H9 (cell line): ENCODE measurements at regions not wholly inside any gene's neighbourhood (a gene's known extent, or its start where the extent isn't known, plus 50 kb on each side); places are given as distances from the start of the nearest gene placed in this dataset.

ENCODE experiments used
- DNase-seq: peaks from one replicate; pipeline ENCODE4 v3.0.0-alpha.2; 2017
- H2AFZ ChIP-seq: one replicate; pipeline ENCODE4 v1.6.1; 2013; ENCODE audit warnings: mild to moderate bottlenecking, low read length, control low read depth, moderate library complexity
- H2AK5ac ChIP-seq: 2 replicates; pipeline ENCODE4 v1.6.1; 2013; ENCODE audit warnings: low read length, control low read depth, mixed read lengths; ENCODE audit not compliant: insufficient read length
- H2BK120ac ChIP-seq: one replicate; pipeline ENCODE4 v1.6.1; 2013; ENCODE audit warnings: low read depth, mild to moderate bottlenecking, low read length, control low read depth, inconsistent platforms; ENCODE audit not compliant: poor library complexity, severe bottlenecking
- H2BK12ac ChIP-seq: 2 replicates; pipeline ENCODE4 v1.6.1; 2013; ENCODE audit warnings: low read length, control low read depth, mixed read lengths, low read depth; ENCODE audit not compliant: insufficient read length
- H2BK15ac ChIP-seq: 2 replicates; pipeline ENCODE4 v1.6.1; 2013; ENCODE audit warnings: low read depth, low read length, control low read depth
- H2BK20ac ChIP-seq: one replicate; pipeline ENCODE4 v1.6.1; 2013; ENCODE audit warnings: low read depth, mild to moderate bottlenecking, low read length, control low read depth, inconsistent platforms; ENCODE audit not compliant: poor library complexity, severe bottlenecking
- H2BK5ac ChIP-seq: 2 replicates; pipeline ENCODE4 v1.6.1; 2013; ENCODE audit warnings: low read length, control low read depth, mixed read lengths; ENCODE audit not compliant: insufficient read length
- H3K14ac ChIP-seq: 2 replicates; pipeline ENCODE4 v1.6.1; 2013; ENCODE audit warnings: low read length, control low read depth; ENCODE audit not compliant: insufficient read depth
- H3K18ac ChIP-seq: 2 replicates; pipeline ENCODE4 v1.6.1; 2013; ENCODE audit warnings: low read depth, mild to moderate bottlenecking, mixed read lengths, low read length, control low read depth; ENCODE audit not compliant: insufficient read length
- H3K23ac ChIP-seq: 2 replicates; pipeline ENCODE4 v1.6.1; 2013; ENCODE audit warnings: low read length, control low read depth, mixed read lengths, low read depth; ENCODE audit not compliant: insufficient read length
- H3K23me2 ChIP-seq: 2 replicates; pipeline ENCODE4 v1.6.1; 2013; ENCODE audit warnings: low read depth, mild to moderate bottlenecking, mixed read lengths, low read length, control low read depth; ENCODE audit not compliant: insufficient read length, poor library complexity, severe bottlenecking
- H3K27ac ChIP-seq: 2 replicates; pipeline ENCODE4 v1.5.1; 2013; ENCODE audit warnings: low read length, control low read depth, mixed read lengths, low read depth; ENCODE audit not compliant: insufficient read length
- H3K27me3 ChIP-seq: 2 replicates; pipeline ENCODE4 v1.6.1; 2013; ENCODE audit warnings: low read length, control low read depth, inconsistent platforms; ENCODE audit not compliant: insufficient read depth
- H3K4ac ChIP-seq: 2 replicates; pipeline ENCODE4 v1.6.1; 2013; ENCODE audit warnings: low read depth, mild to moderate bottlenecking, control low read depth, inconsistent platforms, low read length, moderate library complexity
- H3K4me1 ChIP-seq: 2 replicates; pipeline ENCODE4 v1.6.1; 2013; ENCODE audit warnings: low read length, control low read depth, inconsistent platforms; ENCODE audit not compliant: insufficient read depth
- H3K4me2 ChIP-seq: 2 replicates; pipeline ENCODE4 v1.6.1; 2013; ENCODE audit warnings: low read length, control low read depth, mixed read lengths; ENCODE audit not compliant: insufficient read length, insufficient read depth
- H3K56ac ChIP-seq: 2 replicates; pipeline ENCODE4 v1.6.1; 2013; ENCODE audit warnings: low read depth, mild to moderate bottlenecking, mixed read lengths, low read length, control low read depth; ENCODE audit not compliant: insufficient read length
- H3K79me1 ChIP-seq: 2 replicates; pipeline ENCODE4 v1.6.1; 2013; ENCODE audit warnings: low read depth, mild to moderate bottlenecking, moderate library complexity, low read length, control low read depth, inconsistent platforms; ENCODE audit not compliant: insufficient read depth, poor library complexity, severe bottlenecking
- H3K79me2 ChIP-seq: 2 replicates; pipeline ENCODE4 v1.6.1; 2013; ENCODE audit warnings: low read length, control low read depth, inconsistent platforms; ENCODE audit not compliant: insufficient read depth
- H3K9ac ChIP-seq: 2 replicates; pipeline ENCODE4 v1.6.1; 2013; ENCODE audit warnings: low read length, control low read depth, mixed read lengths; ENCODE audit not compliant: insufficient read length; ENCODE audit errors: extremely low read depth
- H3K9me3 ChIP-seq: one replicate; pipeline ENCODE4 v1.6.1; 2013; ENCODE audit warnings: low read depth, low read length, inconsistent platforms; ENCODE audit not compliant: control insufficient read depth
- H3T11ph ChIP-seq: one replicate; pipeline ENCODE4 v1.6.1; 2013; ENCODE audit warnings: mild to moderate bottlenecking, low read length, control low read depth, inconsistent platforms
- H4K20me1 ChIP-seq: one replicate; pipeline ENCODE4 v1.6.1; 2013; ENCODE audit not compliant: control insufficient read depth, insufficient read length, insufficient read depth
- H4K5ac ChIP-seq: 2 replicates; pipeline ENCODE4 v1.6.1; 2013; ENCODE audit warnings: low read depth, mild to moderate bottlenecking, mixed read lengths, low read length, control low read depth; ENCODE audit not compliant: insufficient read length
- H4K8ac ChIP-seq: replicated peaks from 2 replicates; pipeline ENCODE4 v1.6.1; 2013; ENCODE audit warnings: low read length, control low read depth, mixed read lengths, low read depth; ENCODE audit not compliant: insufficient read length
- H4K91ac ChIP-seq: 2 replicates; pipeline ENCODE4 v1.6.1; 2013; ENCODE audit warnings: low read depth, mild to moderate bottlenecking, moderate library complexity, mixed read lengths, low read length, control low read depth; ENCODE audit not compliant: insufficient read length
- H3K27ac Mint-ChIP-seq, 3 experiments: 2 replicates in 2 of 3; 3 replicates in 1 of 3; pipeline ENCODE4 v1.8.0; 2020 to 2021; ENCODE audit warnings: mixed read lengths in 3 of 3, mild to moderate bottlenecking in 1 of 3, moderate library complexity in 1 of 3
- H3K27me3 Mint-ChIP-seq: 2 replicates; pipeline ENCODE4 v1.8.0; 2021; ENCODE audit warnings: low read depth, mild to moderate bottlenecking, moderate library complexity, mixed read lengths
- H3K36me3 Mint-ChIP-seq, 3 experiments: 2 replicates in 2 of 3; 3 replicates in 1 of 3; pipeline ENCODE4 v1.8.0; 2020 to 2021; ENCODE audit warnings: low read depth in 3 of 3, mixed read lengths in 3 of 3; ENCODE audit not compliant: insufficient read depth in 1 of 3
- H3K4me1 Mint-ChIP-seq, 2 experiments: 2 replicates each; pipeline ENCODE4 v1.8.0; 2020; ENCODE audit warnings: mixed read lengths in 2 of 2
- H3K4me3 Mint-ChIP-seq, 2 experiments: 2 replicates in 1 of 2; 3 replicates in 1 of 2; pipeline ENCODE4 v1.8.0; 2020 to 2021; ENCODE audit warnings: mild to moderate bottlenecking in 2 of 2, mixed read lengths in 2 of 2, moderate library complexity in 1 of 2
- H3K9me3 Mint-ChIP-seq, 2 experiments: 2 replicates in 1 of 2; 3 replicates in 1 of 2; pipeline ENCODE4 v1.8.0; 2020; ENCODE audit warnings: mild to moderate bottlenecking in 2 of 2, mixed read lengths in 2 of 2, moderate library complexity in 1 of 2
- CTCF ChIP-seq: fragments of 200-600 bp; sonication (generic); conservative IDR thresholded peaks from 3 replicates; pipeline ENCODE4 v1.8.0; 2021; ENCODE audit warnings: antibody characterized with exemption, mild to moderate bottlenecking
- WGBS: extraction: QIAGEN DNeasy Blood & Tissue Kit; methylation state at CpG from one replicate; pipeline ENCODE4 v1.1.7; 2013; ENCODE audit warnings: missing lambda C conversion rate, low lambda C conversion rate, mixed read lengths; ENCODE audit not compliant: insufficient read length; ENCODE audit errors: extremely low coverage; 5-methylcytosine and 5-hydroxymethylcytosine counted together

- H3K79me1 ChIP-seq, result no peaks in the 10 kb centered on the region
- no peak for DNase-seq
- H4K5ac ChIP-seq, result no peak overlapping the region
- H4K8ac ChIP-seq, result no peak overlapping the region
- H2BK15ac ChIP-seq, result no peak overlapping the region
- no peak overlapping the region for H2AK5ac ChIP-seq
- no peaks in the 10 kb centered on the region for H3K79me2 ChIP-seq
- H3K23ac ChIP-seq, result no peak overlapping the region
- WGBS, result no CpG with 5 or more reads among the region's 4 CpGs
- Mint-ChIP-seq H3K27ac (peak overlapping the region in 1 of 3 experiments; percentile 88; a peak in 1 of 7 replicates), H3K27me3 (no peaks in the 10 kb centered on the region), H3K4me1 (peaks cover 2 to 4% of the 10 kb centered on the region in 2 experiments; a peak in 1 of 4 replicates), H3K4me3 (no peak overlapping the region), H3K9me3 (no peaks in the 10 kb centered on the region; a peak in 2 of 5 replicates), H3K36me3 (peaks cover 0 to 2% (median 0%) of the 10 kb centered on the region in 3 experiments; a peak in 2 of 7 replicates)
- H2BK120ac ChIP-seq, result no peak overlapping the region
- no peak overlapping the region for H3K4me2 ChIP-seq
- no peaks in the 10 kb centered on the region for H3K27me3 ChIP-seq
- no peaks in the 10 kb centered on the region for H3K9me3 ChIP-seq
- H4K20me1 ChIP-seq, result no peaks in the 10 kb centered on the region
- no peak overlapping the region; the same call in 1 of the 2 replicates for H3K14ac ChIP-seq
- no peak overlapping the region for H2BK12ac ChIP-seq
- no peak overlapping the region for H3K18ac ChIP-seq
- H3K56ac ChIP-seq, result no peak overlapping the region
- TF ChIP-seq CTCF, result no peak
- no peaks in the 10 kb centered on the region for H3K23me2 ChIP-seq
- no peak overlapping the region for H3T11ph ChIP-seq
- no peak overlapping the region for H2BK20ac ChIP-seq
- H2BK5ac ChIP-seq, result no peak overlapping the region
- no peak overlapping the region for H4K91ac ChIP-seq
- no peaks in the 10 kb centered on the region for H3K4me1 ChIP-seq
- no peak overlapping the region for H3K4ac ChIP-seq
- no peak overlapping the region for H2AFZ ChIP-seq
- H3K9ac ChIP-seq, result no peak overlapping the region
- no peak overlapping the region for H3K27ac ChIP-seq
These were observed 146.4 kb downstream of the PCTP start for GRCh38 chr17:55897301-55897700.
